Endothelial cell (in vitro differentiated cells): ENCODE measurements at regions not wholly inside any gene's neighbourhood (a gene's known extent, or its start where the extent isn't known, plus 50 kb on each side); places are given as distances from the start of the nearest gene placed in this dataset.

ENCODE experiments used
- DNase-seq: peaks from one replicate; pipeline ENCODE4 v3.0.0; 2021; ENCODE audit warnings: low spot score
- H3K27ac Mint-ChIP-seq: one replicate; pipeline ENCODE4 v1.8.0; 2021; ENCODE audit warnings: mixed read lengths, inconsistent platforms; ENCODE audit not compliant: unreplicated experiment
- H3K27me3 Mint-ChIP-seq: one replicate; pipeline ENCODE4 v1.8.0; 2021; ENCODE audit warnings: mild to moderate bottlenecking, moderate library complexity, mixed read lengths, inconsistent platforms; ENCODE audit not compliant: unreplicated experiment
- H3K36me3 Mint-ChIP-seq: one replicate; pipeline ENCODE4 v1.8.0; 2021; ENCODE audit warnings: mild to moderate bottlenecking, low read depth, mixed read lengths, inconsistent platforms; ENCODE audit not compliant: unreplicated experiment
- H3K4me1 Mint-ChIP-seq: one replicate; pipeline ENCODE4 v1.8.0; 2021; ENCODE audit warnings: mild to moderate bottlenecking, mixed read lengths, inconsistent platforms; ENCODE audit not compliant: unreplicated experiment
- H3K4me3 Mint-ChIP-seq: one replicate; pipeline ENCODE4 v1.8.0; 2021; ENCODE audit warnings: mild to moderate bottlenecking, mixed read lengths, inconsistent platforms; ENCODE audit not compliant: unreplicated experiment
- H3K9me3 Mint-ChIP-seq: one replicate; pipeline ENCODE4 v1.8.0; 2021; ENCODE audit warnings: mixed read lengths, inconsistent platforms; ENCODE audit not compliant: unreplicated experiment
- CTCF ChIP-seq: fragments of 200-600 bp; sonication (generic); IDR thresholded peaks from one replicate; pipeline ENCODE4 v1.5.0; 2021; ENCODE audit warnings: antibody characterized with exemption; ENCODE audit not compliant: unreplicated experiment

- Mint-ChIP-seq H3K27ac (peak overlapping the region; percentile 3), H3K9me3 (no peaks in the 10 kb centered on the region), H3K36me3 (no peaks in the 10 kb centered on the region), H3K4me1 (peaks cover 10% of the 10 kb centered on the region), H3K27me3 (peaks cover 4% of the 10 kb centered on the region), H3K4me3 (no peak overlapping the region)
- no peak for DNase-seq
- no peak for TF ChIP-seq CTCF
Observed at GRCh38 chr12:63079791-63080502, 71.1 kb downstream of the AVPR1A start.

GRCh38 chr12:63078906-63079305, 72.1 kb downstream of the AVPR1A start:
- Mint-ChIP-seq H3K4me1 (peaks cover 10% of the 10 kb centered on the region), H3K27ac (no peak overlapping the region), H3K4me3 (no peak overlapping the region), H3K27me3 (peaks cover 4% of the 10 kb centered on the region), H3K9me3 (no peaks in the 10 kb centered on the region), H3K36me3 (no peaks in the 10 kb centered on the region)
- DNase-seq = no peak
- no peak for TF ChIP-seq CTCF

GRCh38 chr12:63075376-63076060, 75.5 kb downstream of the AVPR1A start:
- Mint-ChIP-seq H3K27ac (no peak overlapping the region), H3K4me1 (peaks cover 7% of the 10 kb centered on the region), H3K27me3 (no peaks in the 10 kb centered on the region), H3K4me3 (no peak overlapping the region), H3K9me3 (no peaks in the 10 kb centered on the region), H3K36me3 (no peaks in the 10 kb centered on the region)
- TF ChIP-seq CTCF = no peak
- DNase-seq = no peak

- Mint-ChIP-seq H3K27me3 (no peaks in the 10 kb centered on the region), H3K9me3 (no peaks in the 10 kb centered on the region), H3K4me1 (peaks cover 5% of the 10 kb centered on the region), H3K36me3 (no peaks in the 10 kb centered on the region), H3K4me3 (no peak overlapping the region), H3K27ac (no peak overlapping the region)
- TF ChIP-seq CTCF = no peak
- no peak for DNase-seq
Observed at GRCh38 chr12:63070709-63071108, 80.3 kb downstream of the AVPR1A start.
